ENCODE measurements at regions not wholly inside any gene's neighbourhood (a gene's known extent, or its start where the extent isn't known, plus 50 kb on each side); places are given as distances from the start of the nearest gene placed in this dataset.
"Not testable (repeated sequence)": the region's sequence is repeated elsewhere in the genome, so short reads cannot be mapped to it uniquely, and the experiment has no call there.

DNA sequence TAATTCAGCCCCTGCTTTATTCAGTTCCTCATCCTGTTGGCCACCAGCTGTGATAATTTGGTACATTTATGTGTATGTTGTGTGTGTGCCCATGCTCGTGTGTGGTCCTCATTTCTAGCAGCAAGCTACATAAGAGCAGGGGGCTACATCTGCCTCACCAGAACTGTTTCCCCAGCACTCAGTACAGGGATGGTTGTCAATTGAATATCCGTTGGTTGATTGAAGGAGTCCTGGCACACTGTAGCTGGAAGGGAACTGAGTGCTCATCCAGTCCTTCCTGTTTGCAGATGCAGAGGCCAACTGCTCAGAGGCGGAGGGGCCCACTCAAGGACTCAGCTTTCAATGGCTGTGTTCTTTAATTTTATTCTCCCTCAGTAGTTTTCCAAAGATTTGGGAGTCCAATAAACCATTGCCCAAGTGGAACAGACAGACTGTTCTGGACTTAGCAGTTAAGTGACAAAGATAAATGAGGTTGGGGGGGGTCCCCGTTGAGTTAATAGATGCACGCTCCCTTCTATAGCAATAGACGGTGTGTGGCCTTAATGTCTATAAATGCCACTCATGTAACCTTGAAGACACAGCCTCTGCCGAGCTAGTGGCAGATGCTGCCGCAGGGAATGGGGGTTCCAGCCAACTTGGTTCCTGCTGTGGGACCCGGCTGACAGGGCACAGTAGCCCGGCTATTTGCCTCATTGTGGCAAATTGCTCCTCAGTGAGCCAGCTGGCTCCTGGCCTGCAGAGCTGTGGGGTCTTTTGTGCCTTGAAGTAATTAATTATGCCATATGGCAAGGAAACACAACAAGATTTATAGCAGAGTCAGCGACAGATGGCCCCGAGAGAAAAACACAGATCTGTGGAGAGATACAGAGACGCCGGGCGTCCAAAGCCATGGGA lies 71.4 kb upstream of the GRK3 start:
- no peak for DNase-seq

DNA sequence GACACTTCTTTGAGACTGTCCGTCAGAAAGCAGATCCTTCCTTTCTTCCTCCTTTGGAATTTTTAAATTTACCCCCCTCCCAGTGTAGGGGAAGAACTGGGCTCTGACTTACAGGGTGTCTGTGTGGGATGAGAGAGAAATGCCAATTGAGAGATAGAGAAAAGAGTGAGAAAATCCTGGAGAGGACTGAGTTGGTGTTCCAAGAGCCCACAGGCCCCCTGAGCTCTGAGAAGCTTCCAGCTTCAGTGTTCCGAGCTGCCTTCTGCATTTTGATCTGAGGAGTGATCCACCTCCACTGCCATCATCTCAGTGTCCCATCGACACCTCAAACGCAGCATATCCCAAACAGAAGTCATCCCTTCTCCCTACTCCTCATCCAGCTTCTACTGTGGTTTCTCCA lies 70.7 kb upstream of the GRK3 start:
- no peak for DNase-seq

DNA sequence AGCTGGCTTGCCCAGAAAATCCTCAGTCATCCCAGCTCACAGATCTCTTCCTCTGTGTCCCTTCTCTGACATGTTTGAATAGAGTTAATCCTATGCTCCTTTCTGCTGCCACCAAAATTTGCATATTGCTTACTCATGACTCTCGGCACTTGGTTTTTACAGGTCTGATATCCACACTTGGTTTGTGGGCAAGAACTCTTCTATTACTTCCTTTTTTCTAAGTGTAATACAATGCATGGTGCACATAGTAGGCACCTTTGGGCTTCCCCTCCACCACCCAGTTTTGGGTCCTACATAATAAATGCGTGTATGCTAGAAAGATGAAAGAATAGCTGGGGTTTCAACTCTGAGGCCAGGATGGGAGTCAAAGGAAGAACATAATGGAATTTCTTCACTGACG lies 69.7 kb upstream of the GRK3 start:
- no peak for DNase-seq

DNA sequence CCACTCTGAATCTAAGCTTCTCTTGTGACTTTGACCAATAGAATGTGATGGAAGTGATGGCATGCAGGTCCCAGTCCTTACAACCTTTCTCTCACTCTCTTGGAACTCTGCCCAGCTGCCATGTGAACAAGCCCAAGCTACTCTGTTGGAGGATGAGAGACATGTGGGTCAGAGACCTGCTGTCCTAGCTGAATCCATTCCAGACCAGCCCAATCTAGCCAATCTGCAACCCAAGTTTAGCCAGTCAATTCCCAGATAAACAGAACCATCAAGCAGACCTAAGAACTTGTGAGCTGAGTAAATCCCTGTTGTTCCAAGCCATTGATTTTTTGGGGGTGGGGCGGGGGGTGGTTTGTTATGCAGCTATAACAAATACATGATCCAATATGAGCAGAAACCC lies 69.2 kb upstream of the GRK3 start:
- DNase-seq: no peak

DNA sequence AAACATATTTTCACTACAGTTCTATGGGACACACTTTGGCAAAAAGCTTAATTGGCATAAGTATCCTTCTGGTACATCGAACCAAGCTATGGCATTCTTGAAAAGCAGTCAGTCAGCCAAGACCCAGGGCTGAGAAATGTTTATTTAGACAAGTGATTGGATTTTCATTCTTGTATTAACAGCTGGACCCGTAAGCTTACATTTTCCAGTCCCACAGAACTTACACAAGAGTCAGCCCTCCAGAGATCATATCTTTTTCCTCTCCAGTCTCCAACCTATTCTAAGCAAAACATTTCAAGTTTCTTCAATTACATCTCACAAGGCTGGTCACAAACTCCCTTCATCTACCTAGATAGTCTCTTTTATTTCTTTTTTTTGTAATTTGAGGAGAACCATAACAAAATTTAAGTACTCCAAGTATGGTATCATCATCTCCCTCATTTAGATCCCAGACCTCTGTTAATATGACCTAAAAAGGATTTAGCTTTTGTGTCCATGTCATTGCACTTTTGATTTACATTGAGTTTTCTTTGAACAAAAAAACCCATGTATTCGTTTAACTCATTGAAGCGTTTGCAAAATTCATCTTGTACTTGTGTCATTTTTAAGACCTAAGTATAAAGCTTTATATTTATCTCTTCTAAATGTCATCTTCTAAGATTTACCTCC lies 67.9 kb upstream of the GRK3 start:
- no peak for DNase-seq

DNA sequence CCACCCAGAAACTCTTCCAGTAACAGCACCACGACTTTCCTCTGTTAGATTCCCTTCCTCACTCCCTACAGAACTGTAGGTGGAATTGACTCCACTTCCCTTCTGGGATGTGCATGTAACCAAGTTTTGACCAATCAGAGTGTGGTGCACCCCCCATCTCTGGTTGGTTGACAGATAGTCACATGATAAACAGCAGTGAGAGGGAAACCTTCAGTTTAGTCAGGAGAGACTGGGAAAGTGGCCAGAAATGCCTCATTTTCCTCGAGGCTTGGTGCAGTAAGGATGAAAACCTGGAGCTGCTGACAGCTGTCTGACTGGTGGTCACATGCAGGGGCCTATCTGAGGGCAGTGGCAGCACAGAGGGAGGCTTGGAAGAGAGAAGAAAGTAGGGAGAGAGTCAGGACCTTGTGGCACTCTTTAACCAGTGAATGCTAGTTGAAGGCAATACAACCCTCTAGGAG lies 67.3 kb upstream of the GRK3 start:
- DNase-seq: no peak

DNA sequence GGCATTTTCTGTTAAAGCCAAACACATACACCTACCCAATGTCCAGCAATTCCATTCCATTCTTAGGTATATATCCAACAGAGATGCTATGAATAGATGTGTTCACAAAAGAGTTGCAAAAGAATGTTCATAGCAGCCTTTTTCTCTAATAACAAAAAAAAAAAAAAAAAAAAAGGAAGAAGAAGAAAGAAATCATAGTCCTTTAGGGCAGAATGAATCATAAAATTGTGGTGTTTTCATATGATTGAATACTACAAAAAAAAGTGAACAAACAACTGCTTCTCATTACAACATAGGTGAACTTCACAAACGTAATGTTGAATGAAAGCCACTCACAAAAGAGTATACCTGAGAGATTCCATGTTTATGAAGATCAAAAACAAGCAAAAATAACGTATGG lies 66.8 kb upstream of the GRK3 start:
- DNase-seq: no peak

DNA sequence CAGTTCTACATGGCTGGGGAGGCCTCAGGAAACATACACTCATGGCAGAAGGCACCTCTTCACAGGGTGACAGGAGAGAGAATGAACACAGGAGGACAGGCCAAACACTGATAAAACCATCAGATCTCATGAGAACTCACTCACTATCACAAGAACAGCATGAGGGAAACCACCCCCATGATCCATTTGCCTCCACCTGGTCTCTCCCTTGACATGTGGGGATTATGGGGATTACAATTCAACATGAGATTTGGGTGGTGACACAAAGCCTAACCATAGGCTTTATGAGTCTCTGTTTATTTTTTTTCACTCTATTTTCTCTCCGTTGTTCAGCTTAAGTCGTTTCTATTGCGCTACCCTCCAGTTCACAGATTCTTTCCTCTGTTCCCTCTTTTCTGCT lies 63.8 kb upstream of the GRK3 start:
- DNase-seq: not testable (repeated sequence)

DNA sequence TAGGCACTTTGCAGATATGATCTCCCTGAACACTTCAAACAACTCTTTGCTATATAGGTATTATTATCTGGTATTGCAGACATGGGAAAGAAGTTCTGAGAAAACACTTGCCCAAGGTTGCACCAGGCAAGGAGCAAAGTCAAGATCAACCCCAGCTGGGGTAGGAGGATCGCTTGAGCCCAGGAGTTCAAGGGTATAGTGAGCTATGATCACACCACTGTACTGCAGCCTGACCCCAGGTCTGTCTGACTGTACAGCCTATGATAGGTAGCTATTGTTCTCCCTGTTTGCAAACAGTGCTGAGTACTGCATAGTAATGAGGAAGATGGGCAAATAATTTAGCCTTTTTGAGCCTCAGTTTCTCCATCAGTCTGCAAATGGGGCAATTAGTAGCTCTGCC lies 60.5 kb upstream of the GRK3 start:
- DNase-seq: not testable (repeated sequence)

DNA sequence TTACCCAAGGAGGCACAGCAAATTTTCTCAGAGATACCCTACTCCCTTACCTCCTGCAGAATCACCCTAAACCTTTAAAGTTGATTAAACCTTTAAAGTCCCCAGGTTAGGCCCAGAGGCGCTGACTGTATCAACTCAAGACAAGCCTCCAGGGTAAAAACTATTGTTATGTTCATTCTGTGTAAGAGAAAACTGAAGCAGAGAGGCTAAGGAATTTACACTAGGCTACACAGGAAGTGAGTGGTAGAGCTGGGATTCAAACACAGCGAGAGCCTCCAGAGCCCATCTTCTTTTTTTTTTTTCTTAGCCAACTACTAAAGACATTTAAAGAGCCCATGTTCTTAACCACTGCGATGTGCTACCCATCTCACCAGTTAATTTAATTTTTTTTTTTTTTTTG lies 56.3 kb upstream of the GRK3 start:
- no peak for DNase-seq

DNA sequence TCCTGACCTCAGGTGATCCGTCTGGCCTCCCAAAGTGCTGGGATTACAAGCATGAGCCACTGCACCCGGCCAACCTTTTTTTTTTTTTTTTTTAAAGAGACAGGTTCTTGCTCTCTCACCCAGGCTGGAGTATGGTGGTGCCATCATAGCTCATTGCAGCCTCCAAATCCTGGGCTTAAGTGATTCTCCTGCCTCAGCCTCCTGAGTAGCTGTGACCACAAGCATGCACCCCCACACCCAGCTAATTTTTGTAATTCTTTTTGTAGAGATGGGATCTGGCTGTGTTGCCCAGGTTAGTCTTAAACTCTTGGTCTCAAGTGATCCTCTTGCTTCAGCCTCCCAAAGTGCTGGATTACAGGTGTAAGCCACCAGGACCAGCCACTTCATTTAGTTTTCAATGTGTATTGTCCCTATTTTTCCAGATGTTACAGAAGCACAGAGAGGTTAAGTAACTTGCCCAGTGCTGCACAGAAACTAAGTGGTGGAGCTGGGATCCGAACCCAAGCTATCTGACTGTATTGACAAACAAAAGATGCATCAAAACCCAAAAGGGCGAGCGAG lies 55.6 kb upstream of the GRK3 start:
- no peak for DNase-seq

DNA sequence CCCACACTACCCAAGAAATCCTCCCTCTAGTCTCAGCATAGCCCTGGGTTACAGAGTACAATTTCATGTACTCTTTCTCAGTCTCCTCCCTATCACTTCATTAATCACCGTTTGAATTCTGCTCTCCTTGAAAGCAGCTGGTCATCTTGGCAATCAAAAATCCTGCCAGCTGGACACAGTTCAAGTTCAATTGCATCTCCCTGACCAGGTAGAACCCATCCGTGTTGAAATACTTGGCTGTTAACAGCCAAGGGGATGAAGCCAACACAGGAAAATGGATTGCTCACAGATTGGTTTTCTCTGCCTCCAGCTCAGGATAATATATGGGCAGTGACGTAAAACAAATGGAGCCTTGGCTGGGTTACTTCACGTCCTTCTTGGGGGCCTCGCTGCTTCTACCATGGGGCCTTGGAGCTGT lies 55.1 kb upstream of the GRK3 start:
- no peak for DNase-seq

DNA sequence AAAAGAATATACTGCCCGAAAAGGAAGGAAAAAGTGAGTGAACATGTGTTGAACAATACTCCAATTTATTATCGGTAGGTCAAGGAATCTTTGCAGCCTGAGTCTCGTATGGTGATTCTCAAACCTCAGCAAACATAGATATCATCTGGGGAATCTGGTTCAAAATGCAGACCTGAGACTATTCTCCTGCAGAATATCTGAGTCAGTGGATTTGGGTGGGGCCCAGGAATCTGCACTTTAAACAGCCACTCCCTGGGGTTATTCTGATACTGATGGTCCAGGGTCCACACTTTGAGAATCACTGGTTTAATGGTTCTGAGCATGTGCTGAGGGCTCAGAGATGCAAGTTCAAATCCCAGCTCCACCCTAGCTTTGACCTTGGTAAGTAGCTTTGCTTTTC lies 53.6 kb upstream of the GRK3 start:
- no peak for DNase-seq

DNA sequence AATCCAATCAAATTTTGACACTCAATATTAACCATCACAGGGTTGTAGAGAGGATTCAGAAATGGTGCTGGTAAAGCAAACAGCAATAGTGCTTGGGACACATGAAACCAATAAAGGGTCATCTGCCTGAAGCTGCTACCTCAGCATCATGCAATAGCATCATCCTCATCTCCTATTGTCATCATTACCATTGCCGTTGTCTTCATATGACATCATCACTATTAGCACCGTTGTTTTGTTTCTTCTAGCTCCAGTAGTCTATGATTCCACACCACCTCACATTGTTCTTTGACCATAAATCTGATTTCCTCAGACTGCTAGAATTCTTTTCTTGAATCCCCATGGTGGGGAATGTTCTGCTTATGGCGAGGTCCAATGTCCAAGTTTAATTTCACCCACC lies 52.8 kb upstream of the GRK3 start:
- no peak for DNase-seq

DNA sequence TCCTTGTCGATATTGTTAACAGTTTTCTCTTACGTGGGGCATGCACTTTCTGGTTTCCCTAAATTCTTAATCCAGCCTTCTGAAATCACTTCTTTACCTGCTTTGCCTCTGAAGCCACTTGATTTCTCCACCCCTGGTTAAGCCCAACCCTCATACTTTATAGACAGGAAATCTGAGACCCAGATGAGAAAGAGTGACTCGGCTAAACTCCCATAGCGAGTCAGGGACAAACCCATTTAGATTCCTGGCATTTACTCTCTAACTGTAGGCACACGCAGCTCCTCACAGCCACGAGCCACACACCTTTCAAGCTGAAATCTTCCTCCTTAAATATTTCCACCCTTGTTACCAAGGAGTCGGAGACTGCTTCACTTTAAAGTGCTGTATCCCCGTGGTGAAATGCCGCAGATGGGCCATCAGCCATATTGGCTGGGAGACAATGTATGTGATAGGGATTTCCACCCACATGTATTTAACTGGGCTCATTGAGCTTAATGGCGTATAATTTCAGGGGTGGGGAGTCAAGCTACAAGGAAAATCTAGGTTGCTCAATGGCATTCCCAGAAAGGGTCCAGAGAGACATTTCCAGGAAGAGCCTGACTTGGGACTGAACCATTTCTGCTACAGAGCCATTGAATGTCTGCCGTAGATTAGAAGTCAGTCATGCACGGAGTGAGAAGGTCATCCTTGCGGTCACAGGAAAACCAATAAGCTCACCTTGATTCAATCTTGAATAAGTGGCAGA lies 49.9 kb upstream of the GRK3 start:
- DNase-seq: no peak

Data from activated T-cell treated with anti-CD3 and anti-CD28 coated beads, Interleukin-2, amount 50 U/mL, for 48 hours (primary cell).